ENCODE measurements at regions not wholly inside any gene's neighbourhood (a gene's known extent, or its start where the extent isn't known, plus 50 kb on each side); places are given as distances from the start of the nearest gene placed in this dataset.

DNA sequence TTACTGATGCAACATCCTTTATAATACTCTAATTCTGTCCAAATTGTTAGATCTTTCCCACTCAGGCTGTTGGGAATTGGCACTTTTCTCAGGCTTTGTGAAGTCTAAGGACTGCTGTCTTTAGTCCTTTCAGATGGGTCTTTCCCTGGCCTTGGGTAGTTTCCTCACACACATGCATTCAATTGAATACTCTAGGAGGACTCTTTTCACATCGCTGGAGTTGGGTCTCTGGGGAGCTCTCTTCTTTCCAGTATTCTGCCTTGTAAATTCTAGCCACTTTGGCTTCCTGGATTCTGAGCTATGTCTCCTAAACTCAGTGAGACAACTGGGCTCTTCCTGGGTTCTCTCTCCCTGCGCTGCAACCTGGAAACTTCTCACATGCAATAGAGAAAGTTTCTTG, 215.5 kb downstream of the SNX18 start:
- TF ChIP-seq YY1 (IDR thresholded peaks at IDR 0.05; ENCODE audit: low read depth): no peak
- no peak for TF ChIP-seq NFIC (IDR thresholded peaks at IDR 0.05)
- TF ChIP-seq, protein P1, sequence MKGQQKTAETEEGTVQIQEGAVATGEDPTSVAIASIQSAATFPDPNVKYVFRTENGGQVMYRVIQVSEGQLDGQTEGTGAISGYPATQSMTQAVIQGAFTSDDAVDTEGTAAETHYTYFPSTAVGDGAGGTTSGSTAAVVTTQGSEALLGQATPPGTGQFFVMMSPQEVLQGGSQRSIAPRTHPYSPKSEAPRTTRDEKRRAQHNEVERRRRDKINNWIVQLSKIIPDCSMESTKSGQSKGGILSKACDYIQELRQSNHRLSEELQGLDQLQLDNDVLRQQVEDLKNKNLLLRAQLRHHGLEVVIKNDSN (IDR thresholded peaks at IDR 0.05): no peak
- no peak for TF ChIP-seq EGR1 (IDR thresholded peaks at IDR 0.05)
- no peak for TF ChIP-seq CREB1 (IDR thresholded peaks at IDR 0.05; ENCODE audit: low read depth)
- no peak for TF ChIP-seq EP300 (IDR thresholded peaks at IDR 0.05; ENCODE audit: borderline replicate concordance)
- TF ChIP-seq RAD21 (IDR thresholded peaks at IDR 0.05; ENCODE audit: low read depth): no peak
- no peak for TF ChIP-seq TAF1 (IDR thresholded peaks at IDR 0.05; ENCODE audit: low read depth)
- TF ChIP-seq, protein P2, sequence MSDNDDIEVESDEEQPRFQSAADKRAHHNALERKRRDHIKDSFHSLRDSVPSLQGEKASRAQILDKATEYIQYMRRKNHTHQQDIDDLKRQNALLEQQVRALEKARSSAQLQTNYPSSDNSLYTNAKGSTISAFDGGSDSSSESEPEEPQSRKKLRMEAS (IDR thresholded peaks at IDR 0.05): no peak
- TF ChIP-seq, protein P3, sequence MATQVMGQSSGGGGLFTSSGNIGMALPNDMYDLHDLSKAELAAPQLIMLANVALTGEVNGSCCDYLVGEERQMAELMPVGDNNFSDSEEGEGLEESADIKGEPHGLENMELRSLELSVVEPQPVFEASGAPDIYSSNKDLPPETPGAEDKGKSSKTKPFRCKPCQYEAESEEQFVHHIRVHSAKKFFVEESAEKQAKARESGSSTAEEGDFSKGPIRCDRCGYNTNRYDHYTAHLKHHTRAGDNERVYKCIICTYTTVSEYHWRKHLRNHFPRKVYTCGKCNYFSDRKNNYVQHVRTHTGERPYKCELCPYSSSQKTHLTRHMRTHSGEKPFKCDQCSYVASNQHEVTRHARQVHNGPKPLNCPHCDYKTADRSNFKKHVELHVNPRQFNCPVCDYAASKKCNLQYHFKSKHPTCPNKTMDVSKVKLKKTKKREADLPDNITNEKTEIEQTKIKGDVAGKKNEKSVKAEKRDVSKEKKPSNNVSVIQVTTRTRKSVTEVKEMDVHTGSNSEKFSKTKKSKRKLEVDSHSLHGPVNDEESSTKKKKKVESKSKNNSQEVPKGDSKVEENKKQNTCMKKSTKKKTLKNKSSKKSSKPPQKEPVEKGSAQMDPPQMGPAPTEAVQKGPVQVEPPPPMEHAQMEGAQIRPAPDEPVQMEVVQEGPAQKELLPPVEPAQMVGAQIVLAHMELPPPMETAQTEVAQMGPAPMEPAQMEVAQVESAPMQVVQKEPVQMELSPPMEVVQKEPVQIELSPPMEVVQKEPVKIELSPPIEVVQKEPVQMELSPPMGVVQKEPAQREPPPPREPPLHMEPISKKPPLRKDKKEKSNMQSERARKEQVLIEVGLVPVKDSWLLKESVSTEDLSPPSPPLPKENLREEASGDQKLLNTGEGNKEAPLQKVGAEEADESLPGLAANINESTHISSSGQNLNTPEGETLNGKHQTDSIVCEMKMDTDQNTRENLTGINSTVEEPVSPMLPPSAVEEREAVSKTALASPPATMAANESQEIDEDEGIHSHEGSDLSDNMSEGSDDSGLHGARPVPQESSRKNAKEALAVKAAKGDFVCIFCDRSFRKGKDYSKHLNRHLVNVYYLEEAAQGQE (IDR thresholded peaks at IDR 0.05; ENCODE audit: low read depth): no peak
- TF ChIP-seq FOXM1 (IDR thresholded peaks at IDR 0.05; ENCODE audit: borderline replicate concordance, low read depth): no peak
- no peak for TF ChIP-seq ZBTB7A (IDR thresholded peaks at IDR 0.05; ENCODE audit: low read depth)
- no peak for TF ChIP-seq TCF12 (IDR thresholded peaks at IDR 0.05; ENCODE audit: low read depth)
- no peak for TF ChIP-seq TEAD4 (IDR thresholded peaks at IDR 0.05)
- no peak for TF ChIP-seq CEBPB (IDR thresholded peaks at IDR 0.05)

DNA sequence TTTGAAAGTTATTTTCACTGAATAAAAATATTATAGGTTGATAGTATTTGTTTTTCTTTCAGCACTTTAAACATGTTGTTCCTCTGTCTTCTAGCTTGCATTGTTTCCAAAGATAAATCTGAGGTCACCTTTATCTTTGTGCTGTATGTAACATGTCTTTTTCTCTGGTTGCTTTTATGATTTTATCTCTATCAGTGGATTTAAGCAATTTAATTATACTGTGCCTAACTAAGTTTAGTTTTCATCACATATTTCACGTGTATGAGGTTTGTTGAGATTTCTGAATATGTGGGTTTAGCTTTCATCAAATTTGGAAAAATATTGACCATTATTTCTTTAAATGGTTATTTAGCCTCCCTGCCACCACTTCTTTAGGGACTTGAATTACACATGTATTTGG, 214.5 kb downstream of the SNX18 start:
- TF ChIP-seq CEBPB (IDR thresholded peaks at IDR 0.05) (no peak), EP300 (IDR thresholded peaks at IDR 0.05; ENCODE audit: borderline replicate concordance) (no peak)
- TF ChIP-seq, protein P3 (IDR thresholded peaks at IDR 0.05; ENCODE audit: low read depth): no peak

DNA sequence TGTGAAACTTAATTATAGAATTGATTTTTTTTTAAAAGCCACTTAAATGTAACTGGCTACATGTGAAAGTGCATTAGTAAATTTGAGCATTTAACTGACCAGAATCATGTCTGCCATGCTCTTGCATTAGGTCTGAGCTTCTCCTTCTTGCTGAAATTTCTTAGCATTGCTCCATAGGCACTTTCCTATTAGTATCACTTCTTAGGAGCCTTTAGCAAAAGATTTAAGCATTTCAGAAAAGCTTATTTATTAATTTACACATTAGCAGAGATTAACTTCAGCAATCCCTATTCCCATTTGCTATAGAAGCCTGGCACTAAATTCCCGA, 211.0 kb downstream of the SNX18 start:
- TF ChIP-seq, protein P3 (IDR thresholded peaks at IDR 0.05; ENCODE audit: low read depth): no peak
- no peak for TF ChIP-seq YY1 (IDR thresholded peaks at IDR 0.05; ENCODE audit: low read depth)
- no peak for TF ChIP-seq TAF1 (IDR thresholded peaks at IDR 0.05; ENCODE audit: low read depth)
- TF ChIP-seq, protein P2 (IDR thresholded peaks at IDR 0.05): no peak
- no peak for TF ChIP-seq NFIC (IDR thresholded peaks at IDR 0.05)
- no peak for TF ChIP-seq EP300 (IDR thresholded peaks at IDR 0.05; ENCODE audit: borderline replicate concordance)
- no peak for TF ChIP-seq CREB1 (IDR thresholded peaks at IDR 0.05; ENCODE audit: low read depth)
- no peak for TF ChIP-seq RAD21 (IDR thresholded peaks at IDR 0.05; ENCODE audit: low read depth)
- TF ChIP-seq, protein P1 (IDR thresholded peaks at IDR 0.05): no peak
- no peak for TF ChIP-seq FOXM1 (IDR thresholded peaks at IDR 0.05; ENCODE audit: borderline replicate concordance, low read depth)
- no peak for TF ChIP-seq EGR1 (IDR thresholded peaks at IDR 0.05)
- TF ChIP-seq TCF12 (IDR thresholded peaks at IDR 0.05; ENCODE audit: low read depth): no peak
- no peak for TF ChIP-seq ZBTB7A (IDR thresholded peaks at IDR 0.05; ENCODE audit: low read depth)
- TF ChIP-seq CEBPB (IDR thresholded peaks at IDR 0.05): no peak
- no peak for TF ChIP-seq TEAD4 (IDR thresholded peaks at IDR 0.05)

DNA sequence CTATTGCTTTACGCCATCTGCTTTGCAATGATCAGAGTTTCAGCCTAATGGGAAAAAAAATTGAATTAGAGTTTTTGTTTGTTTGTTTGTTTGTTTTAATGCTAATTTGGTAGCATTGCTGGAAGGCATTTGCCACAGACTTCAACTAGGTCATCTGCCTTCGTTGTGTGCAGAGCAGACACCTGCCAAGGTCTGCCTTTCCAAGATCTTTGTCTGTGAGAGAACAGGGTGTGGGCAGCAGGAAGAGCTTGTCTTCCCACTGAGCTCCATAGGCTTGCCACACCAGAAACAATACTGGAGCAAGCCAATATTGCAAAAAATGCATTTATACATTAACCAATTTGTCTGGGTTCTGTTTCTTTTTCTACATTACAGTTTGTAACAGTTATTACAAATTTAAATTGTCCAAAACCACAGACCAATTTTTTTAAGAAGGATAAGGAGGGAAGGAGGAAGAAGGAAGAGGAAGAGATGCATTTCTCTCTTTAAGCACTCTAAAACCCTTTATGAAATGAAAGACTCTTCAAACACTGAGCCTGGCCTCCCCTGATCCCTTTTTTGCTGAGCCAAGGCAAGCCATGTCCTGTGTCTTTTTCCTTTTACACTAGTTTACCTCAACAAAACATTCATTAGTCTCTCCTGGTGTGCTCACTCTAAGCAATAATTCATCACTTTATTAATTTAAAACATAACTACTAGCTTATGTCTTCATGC, 210.5 kb downstream of the SNX18 start:
- TF ChIP-seq ZBTB7A (IDR thresholded peaks at IDR 0.05; ENCODE audit: low read depth) (no peak), RAD21 (IDR thresholded peaks at IDR 0.05; ENCODE audit: low read depth) (no peak), CEBPB (IDR thresholded peaks at IDR 0.05) (no peak), EGR1 (IDR thresholded peaks at IDR 0.05) (no peak), YY1 (IDR thresholded peaks at IDR 0.05; ENCODE audit: low read depth) (no peak), NFIC (IDR thresholded peaks at IDR 0.05) (no peak), FOXM1 (IDR thresholded peaks at IDR 0.05; ENCODE audit: borderline replicate concordance, low read depth) (no peak)
- TF ChIP-seq, protein P1 (IDR thresholded peaks at IDR 0.05): no peak
- TF ChIP-seq, protein P3 (IDR thresholded peaks at IDR 0.05; ENCODE audit: low read depth): no peak
